Tibial nerve (tissue), 4 donors: ENCODE measurements at regions not wholly inside any gene's neighbourhood (a gene's known extent, or its start where the extent isn't known, plus 50 kb on each side); places are given as distances from the start of the nearest gene placed in this dataset.

Experiments
- DNase-seq, 2 donors: peaks; one replicate each; pipeline ENCODE4 v3.0.0-alpha.2; 2019; ENCODE audit warnings: low spot score in 2 of 2
- H3K27ac ChIP-seq, 4 donors: fragments of 200-600 bp; sonication (generic) in 3 of 4; one replicate each; pipeline ENCODE4 v1.5.1; 2017 to 2019; ENCODE audit warnings: mild to moderate bottlenecking in 1 of 4
- H3K27me3 ChIP-seq, 2 donors: fragments of 200-600 bp; sonication (generic) in 1 of 2; one replicate each; pipeline versions ENCODE4 v1.5.1 to v1.6.0; 2017 to 2019
- H3K36me3 ChIP-seq, 3 donors: fragments of 200-600 bp; sonication (generic); one replicate each; pipeline ENCODE4 v1.5.1; 2018 to 2019
- H3K4me1 ChIP-seq, 4 donors: fragments of 200-600 bp; sonication (generic) in 3 of 4; one replicate each; pipeline ENCODE4 v1.5.1; 2017 to 2019
- H3K4me3 ChIP-seq, 4 donors: fragments of 200-600 bp; sonication (generic) in 3 of 4; one replicate each; pipeline ENCODE4 v1.5.1; 2017 to 2019; ENCODE audit warnings: mild to moderate bottlenecking in 1 of 4, moderate library complexity in 1 of 4
- H3K9me3 ChIP-seq, 4 donors: fragments of 200-600 bp; sonication (generic) in 3 of 4; one replicate each; pipeline ENCODE4 v1.5.1; 2017 to 2019
- EP300 ChIP-seq, 2 donors: sonication (generic); formaldehyde crosslinking; IDR thresholded peaks; one replicate each; pipeline ENCODE4 v1.6.1; 2017; ENCODE audit warnings: antibody characterized with exemption in 2 of 2, mild to moderate bottlenecking in 1 of 2
- POLR2A ChIP-seq, 2 donors: fragments of 450-650 bp; IDR thresholded peaks; one replicate each; pipeline ENCODE4 v1.6.1; 2017; ENCODE audit warnings: antibody characterized with exemption in 2 of 2, mild to moderate bottlenecking in 2 of 2, moderate library complexity in 2 of 2
- WGBS, 2 donors: methylation state at CpG; one replicate each; pipeline ENCODE4 v1.1.5; 2018; 5-methylcytosine and 5-hydroxymethylcytosine counted together
- TF ChIP-seq, protein P1 (sequence below), 5 experiments: fragments of 200-600 bp in 3 of 5; fragments of 450-650 bp in 2 of 5; sonication (generic) in 3 of 5; IDR thresholded peaks; one replicate each; pipeline ENCODE4 v1.5.1; 2016 to 2019; ENCODE audit warnings: antibody characterized with exemption in 5 of 5, mild to moderate bottlenecking in 3 of 5, moderate library complexity in 2 of 5

DNA sequence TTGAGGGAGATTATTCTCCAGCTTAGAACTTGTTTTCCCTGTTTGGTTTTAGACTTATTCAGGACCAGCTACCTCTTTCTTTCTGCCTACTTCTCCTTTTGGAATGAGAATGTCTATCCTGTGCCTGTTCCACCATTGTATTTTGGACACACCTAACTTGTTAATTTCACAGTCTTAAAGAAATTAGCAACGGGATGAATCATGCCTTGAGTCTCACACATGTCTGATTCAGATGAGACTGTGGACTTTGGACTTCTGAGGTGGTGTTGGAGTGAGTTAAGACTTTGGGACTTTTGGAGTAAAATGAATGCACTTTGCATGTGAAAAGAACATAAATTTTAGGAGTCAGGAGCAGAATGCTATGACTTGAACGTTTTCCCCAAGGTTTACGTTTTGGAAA lies 581.4 kb downstream of the CDH11 start:
- no peaks in the 10 kb centered on the region for H3K36me3 ChIP-seq
- no peak overlapping the region for H3K27ac ChIP-seq
- no peak overlapping the region for H3K4me3 ChIP-seq
- DNase-seq, result no peak
- TF ChIP-seq POLR2A (IDR thresholded peaks at IDR 0.05), result no peak
- no peak for TF ChIP-seq EP300 (IDR thresholded peaks at IDR 0.05)
- TF ChIP-seq, protein P1, sequence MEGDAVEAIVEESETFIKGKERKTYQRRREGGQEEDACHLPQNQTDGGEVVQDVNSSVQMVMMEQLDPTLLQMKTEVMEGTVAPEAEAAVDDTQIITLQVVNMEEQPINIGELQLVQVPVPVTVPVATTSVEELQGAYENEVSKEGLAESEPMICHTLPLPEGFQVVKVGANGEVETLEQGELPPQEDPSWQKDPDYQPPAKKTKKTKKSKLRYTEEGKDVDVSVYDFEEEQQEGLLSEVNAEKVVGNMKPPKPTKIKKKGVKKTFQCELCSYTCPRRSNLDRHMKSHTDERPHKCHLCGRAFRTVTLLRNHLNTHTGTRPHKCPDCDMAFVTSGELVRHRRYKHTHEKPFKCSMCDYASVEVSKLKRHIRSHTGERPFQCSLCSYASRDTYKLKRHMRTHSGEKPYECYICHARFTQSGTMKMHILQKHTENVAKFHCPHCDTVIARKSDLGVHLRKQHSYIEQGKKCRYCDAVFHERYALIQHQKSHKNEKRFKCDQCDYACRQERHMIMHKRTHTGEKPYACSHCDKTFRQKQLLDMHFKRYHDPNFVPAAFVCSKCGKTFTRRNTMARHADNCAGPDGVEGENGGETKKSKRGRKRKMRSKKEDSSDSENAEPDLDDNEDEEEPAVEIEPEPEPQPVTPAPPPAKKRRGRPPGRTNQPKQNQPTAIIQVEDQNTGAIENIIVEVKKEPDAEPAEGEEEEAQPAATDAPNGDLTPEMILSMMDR (IDR thresholded peaks at IDR 0.05), result no peak
- 71 to 81% methylated on average over 3 of the region's 3 CpGs for WGBS, 2 donors
- H3K4me1 ChIP-seq, result no peaks in the 10 kb centered on the region
- no peaks in the 10 kb centered on the region for H3K9me3 ChIP-seq
- no peaks in the 10 kb centered on the region for H3K27me3 ChIP-seq

DNA sequence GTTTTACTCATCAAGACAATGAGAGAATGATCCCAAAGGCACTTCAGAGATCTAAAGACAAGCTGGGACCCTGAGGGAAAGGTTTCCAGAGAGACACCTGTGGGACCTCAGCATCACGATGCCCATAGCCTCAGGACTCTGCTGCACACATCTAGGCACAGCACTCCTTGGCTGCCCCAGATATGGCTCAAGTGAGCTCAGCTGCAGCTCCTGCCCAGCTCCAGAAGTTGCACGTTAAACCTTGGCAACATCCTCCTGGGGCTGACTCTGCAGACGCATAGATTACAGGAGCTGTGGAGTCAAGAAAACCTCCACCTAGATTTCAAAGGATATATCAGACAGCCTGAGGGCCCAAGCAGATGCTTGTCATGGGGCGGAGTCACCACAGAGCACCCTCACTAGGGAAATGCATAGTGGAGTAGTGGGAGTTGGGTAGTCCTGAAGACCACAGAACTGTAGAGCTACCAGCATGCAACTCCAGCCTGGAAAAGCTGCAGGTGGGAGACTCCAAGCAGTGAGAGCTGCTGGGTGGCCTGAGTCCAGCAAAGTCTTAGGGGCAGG lies 582.0 kb downstream of the CDH11 start:
- TF ChIP-seq EP300 (IDR thresholded peaks at IDR 0.05) (no peak), POLR2A (IDR thresholded peaks at IDR 0.05) (no peak)
- TF ChIP-seq, protein P1 (IDR thresholded peaks at IDR 0.05), result no peak
- no peak for DNase-seq
- Histone ChIP-seq H3K9me3 (no peaks in the 10 kb centered on the region), H3K27me3 (no peaks in the 10 kb centered on the region), H3K27ac (no peak overlapping the region), H3K36me3 (no peaks in the 10 kb centered on the region), H3K4me3 (no peak overlapping the region), H3K4me1 (no peaks in the 10 kb centered on the region)
- 87 to 90% methylated on average over 4 of the region's 4 CpGs for WGBS, 2 donors

DNA sequence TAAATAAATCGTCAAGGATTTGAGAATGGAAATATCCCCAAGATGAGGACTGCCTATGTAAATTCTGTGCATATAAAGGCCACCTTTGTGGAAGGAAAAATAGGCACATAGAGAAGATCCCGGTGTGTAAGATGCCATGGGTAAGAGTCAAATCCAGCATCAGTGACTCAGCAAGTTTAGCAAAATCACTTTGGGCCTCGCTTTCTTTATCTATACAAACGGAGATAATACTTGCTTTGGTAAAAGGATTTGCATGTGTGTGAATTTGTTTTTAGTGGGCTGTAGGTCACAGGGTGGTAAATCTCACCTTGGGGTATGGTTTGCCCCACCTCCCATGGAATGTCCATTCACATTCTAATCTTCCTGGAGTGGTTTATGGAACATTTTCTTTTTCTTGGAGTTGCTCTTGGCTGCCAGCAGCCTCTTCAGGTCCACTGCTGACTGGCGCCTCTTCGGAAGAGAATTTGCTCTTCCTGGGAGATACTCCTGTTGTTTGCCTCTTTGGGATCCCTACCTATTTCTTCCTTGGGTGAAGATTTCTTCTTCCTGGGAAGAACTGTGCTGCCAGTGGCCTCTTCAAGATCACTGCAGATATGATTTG lies 587.6 kb downstream of the CDH11 start:
- Histone ChIP-seq H3K4me1 (no peaks in the 10 kb centered on the region), H3K27ac (no peak overlapping the region), H3K36me3 (no peaks in the 10 kb centered on the region), H3K27me3 (no peaks in the 10 kb centered on the region), H3K4me3 (no peak overlapping the region), H3K9me3 (no peaks in the 10 kb centered on the region)
- no peak for DNase-seq
- no peak for TF ChIP-seq EP300 (IDR thresholded peaks at IDR 0.05)
- TF ChIP-seq, protein P1 (IDR thresholded peaks at IDR 0.05), result no peak
- no peak for TF ChIP-seq POLR2A (IDR thresholded peaks at IDR 0.05)
- WGBS, 2 donors, result 73% methylated on average over 6 of the region's 6 CpGs

DNA sequence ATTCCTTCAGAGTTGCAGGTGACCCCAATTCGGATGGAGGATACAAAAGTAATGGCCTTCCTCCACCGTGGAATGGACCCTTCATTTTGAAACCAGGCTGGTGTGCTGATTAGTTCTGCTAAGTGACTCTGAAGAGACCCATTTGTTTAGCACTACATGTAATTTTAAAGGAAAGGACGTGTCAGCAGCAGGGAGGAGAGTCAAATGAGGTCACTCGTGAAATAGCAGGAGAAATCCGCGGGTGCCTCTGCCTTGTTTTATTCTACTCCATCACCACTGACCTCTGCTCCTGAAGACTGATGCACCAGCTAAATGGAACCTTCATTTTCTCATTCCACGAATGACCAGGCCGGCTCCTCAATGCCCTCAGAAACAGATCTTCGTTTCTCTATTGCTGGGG lies 589.2 kb downstream of the CDH11 start:
- 72 to 75% methylated on average over 9 of the region's 9 CpGs for WGBS, 2 donors
- H3K27me3 ChIP-seq, result no peaks in the 10 kb centered on the region
- H3K9me3 ChIP-seq, result no peaks in the 10 kb centered on the region
- H3K4me1 ChIP-seq, result no peaks in the 10 kb centered on the region
- no peak for DNase-seq
- no peak overlapping the region for H3K4me3 ChIP-seq
- TF ChIP-seq POLR2A (IDR thresholded peaks at IDR 0.05) (no peak), EP300 (IDR thresholded peaks at IDR 0.05) (no peak)
- TF ChIP-seq, protein P1 (IDR thresholded peaks at IDR 0.05), result no peak
- H3K27ac ChIP-seq, result no peak overlapping the region
- H3K36me3 ChIP-seq, result no peaks in the 10 kb centered on the region

DNA sequence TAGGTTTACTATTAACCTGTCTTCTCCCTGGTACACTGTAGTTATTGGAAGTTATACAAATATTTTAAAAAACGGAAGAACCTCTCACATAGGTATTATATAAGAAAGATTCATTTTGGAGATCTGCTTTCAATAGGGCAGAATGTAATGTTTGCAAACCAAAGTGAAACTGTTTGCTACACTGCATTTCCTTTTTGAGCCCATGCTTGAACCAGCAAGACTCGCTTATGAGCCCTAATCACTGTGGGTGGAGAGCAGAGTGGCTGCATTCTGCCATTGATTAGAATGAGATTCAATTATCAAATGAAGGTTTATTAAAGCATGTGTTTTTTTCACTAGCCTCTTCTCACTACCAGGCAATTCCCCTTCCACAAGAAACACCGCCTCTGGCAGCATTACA lies 589.7 kb downstream of the CDH11 start:
- no peak for TF ChIP-seq EP300 (IDR thresholded peaks at IDR 0.05)
- TF ChIP-seq POLR2A (IDR thresholded peaks at IDR 0.05), result no peak
- WGBS, 2 donors, result 42 to 55% methylated on average over 3 of the region's 3 CpGs
- no peaks in the 10 kb centered on the region for H3K27me3 ChIP-seq
- DNase-seq, result no peak
- H3K27ac ChIP-seq, result no peak overlapping the region
- H3K4me3 ChIP-seq, result no peak overlapping the region
- H3K9me3 ChIP-seq, result no peaks in the 10 kb centered on the region
- H3K36me3 ChIP-seq, result no peaks in the 10 kb centered on the region
- no peaks in the 10 kb centered on the region for H3K4me1 ChIP-seq
